Naive thymus-derived CD4-positive, alpha-beta T cell (primary cell): ENCODE measurements at regions not wholly inside any gene's neighbourhood (a gene's known extent, or its start where the extent isn't known, plus 50 kb on each side); places are given as distances from the start of the nearest gene placed in this dataset.

ENCODE experiments used
- ATAC-seq: fragments of 150-1000 bp; cut with Tn5 transposase; 2 replicates; pipeline ENCODE4 v1.10.0; 2021; ENCODE audit warnings: mild to moderate bottlenecking, moderate library complexity
- CTCF ChIA-PET: fragments of 350-600 bp; sonication (Branson Sonifier 250); formaldehyde crosslinking; loops from one replicate; lab custom pipeline; 2021; ENCODE audit warnings: antibody characterized with exemption; lab: Charles Lee
- POLR2A ChIA-PET: fragments of 350-600 bp; sonication (Branson Sonifier 250); formaldehyde crosslinking; loops from one replicate; lab custom pipeline; 2021; ENCODE audit warnings: antibody characterized with exemption, inconsistent platforms; lab: Charles Lee
- DNase-seq, 9 donors: peaks; one replicate each; pipeline versions ENCODE4 v3.0.0 to v3.0.0-alpha.2; 2020 to 2022; ENCODE audit warnings: mixed read lengths in 1 of 9
- H3K27ac ChIP-seq: one replicate; pipeline ENCODE4 v1.7.0; 2013; ENCODE audit warnings: mild to moderate bottlenecking, low read depth, low read length, moderate library complexity
- H3K27me3 ChIP-seq, 2 donors: one replicate each; pipeline ENCODE4 v1.7.0; 2013; ENCODE audit warnings: low read length in 2 of 2, mild to moderate bottlenecking in 2 of 2, moderate library complexity in 2 of 2; ENCODE audit not compliant: control insufficient read depth in 2 of 2, insufficient read depth in 2 of 2
- H3K36me3 ChIP-seq, 3 experiments: 1 replicate in 2 of 3; 2 replicates in 1 of 3; pipeline ENCODE4 v1.7.0; 2013; ENCODE audit warnings: low read length in 3 of 3, mild to moderate bottlenecking in 3 of 3, moderate library complexity in 1 of 3; ENCODE audit not compliant: insufficient read depth in 3 of 3, control insufficient read depth in 2 of 3
- H3K4me1 ChIP-seq, 2 donors: one replicate each; pipeline ENCODE4 v1.7.0; 2013; ENCODE audit warnings: low read length in 2 of 2, mild to moderate bottlenecking in 2 of 2, moderate library complexity in 1 of 2; ENCODE audit not compliant: control insufficient read depth in 2 of 2, insufficient read depth in 2 of 2
- H3K4me3 ChIP-seq: 2 replicates; pipeline ENCODE4 v1.7.0; 2013; ENCODE audit warnings: mild to moderate bottlenecking, low read length
- H3K9me3 ChIP-seq, 3 experiments: 1 replicate in 2 of 3; 2 replicates in 1 of 3; pipeline ENCODE4 v1.7.0; 2013; ENCODE audit warnings: low read length in 3 of 3; ENCODE audit not compliant: control insufficient read depth in 2 of 3
- H3K27ac Mint-ChIP-seq, 9 donors: one replicate each; pipeline ENCODE4 v1.8.0; 2020 to 2022; ENCODE audit warnings: mixed read lengths in 9 of 9, mild to moderate bottlenecking in 8 of 9, moderate library complexity in 5 of 9, inconsistent platforms in 2 of 9
- H3K27me3 Mint-ChIP-seq, 5 donors: one replicate each; pipeline ENCODE4 v1.8.0; 2021 to 2022; ENCODE audit warnings: mixed read lengths in 5 of 5, mild to moderate bottlenecking in 1 of 5
- H3K36me3 Mint-ChIP-seq, 5 donors: one replicate each; pipeline ENCODE4 v1.8.0; 2020 to 2022; ENCODE audit warnings: mixed read lengths in 5 of 5, mild to moderate bottlenecking in 3 of 5, inconsistent platforms in 1 of 5
- H3K4me1 Mint-ChIP-seq, 7 donors: one replicate each; pipeline ENCODE4 v1.8.0; 2020 to 2022; ENCODE audit warnings: mixed read lengths in 7 of 7, mild to moderate bottlenecking in 3 of 7, inconsistent platforms in 1 of 7
- H3K4me3 Mint-ChIP-seq, 10 donors: one replicate each; pipeline ENCODE4 v1.8.0; 2020 to 2022; ENCODE audit warnings: mild to moderate bottlenecking in 10 of 10, mixed read lengths in 10 of 10, moderate library complexity in 6 of 10, inconsistent platforms in 2 of 10
- H3K9me3 Mint-ChIP-seq, 11 donors: one replicate each; pipeline ENCODE4 v1.8.0; 2020 to 2022; ENCODE audit warnings: mixed read lengths in 11 of 11, mild to moderate bottlenecking in 4 of 11, inconsistent platforms in 1 of 11, moderate library complexity in 1 of 11
- intact Hi-C, 2 donors: fragments of 100-400 bp; cut with micrococcal nuclease; formaldehyde crosslinking; loops; one replicate each; pipeline ENCODE4 v1.15.1; 2023

DNA sequence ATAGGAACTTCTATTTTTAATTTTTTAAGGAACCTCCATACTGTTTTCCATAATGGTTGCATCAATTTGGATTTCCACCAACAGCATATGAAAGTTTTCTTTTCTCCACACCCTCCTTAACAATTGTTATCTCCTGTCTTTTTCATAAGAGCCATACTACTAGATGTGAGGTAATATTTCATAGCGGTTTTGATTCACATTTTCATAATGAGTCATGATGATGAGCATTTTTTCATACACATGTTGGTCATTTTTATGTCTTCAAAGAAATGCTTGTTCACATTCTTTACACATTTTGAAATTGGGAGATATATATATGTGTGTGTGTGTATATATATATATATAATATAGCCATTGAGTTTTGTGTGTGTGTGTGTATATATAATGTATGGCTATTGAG is 420.3 kb upstream of the PCDH9 start:
- ChIA-PET CTCF (no interaction called here), POLR2A (no interaction called here)
- Histone ChIP-seq H3K4me1 (no peaks in the 10 kb centered on the region), H3K4me3 (no peak overlapping the region), H3K36me3 (no peaks in the 10 kb centered on the region), H3K27ac (no peak overlapping the region), H3K27me3 (no peaks in the 10 kb centered on the region), H3K9me3 (peaks cover 0 to 5% (median 0%) of the 10 kb centered on the region in 3 experiments)
- intact Hi-C loops = no loop called here
- Mint-ChIP-seq H3K4me3 (no peak overlapping the region), H3K27ac (no peak overlapping the region), H3K27me3 (no peaks in the 10 kb centered on the region), H3K9me3 (peaks cover 0 to 29% (median 4%) of the 10 kb centered on the region in 11 donors), H3K4me1 (no peaks in the 10 kb centered on the region), H3K36me3 (no peaks in the 10 kb centered on the region)
- ATAC-seq = no peak
- no peak for DNase-seq

DNA sequence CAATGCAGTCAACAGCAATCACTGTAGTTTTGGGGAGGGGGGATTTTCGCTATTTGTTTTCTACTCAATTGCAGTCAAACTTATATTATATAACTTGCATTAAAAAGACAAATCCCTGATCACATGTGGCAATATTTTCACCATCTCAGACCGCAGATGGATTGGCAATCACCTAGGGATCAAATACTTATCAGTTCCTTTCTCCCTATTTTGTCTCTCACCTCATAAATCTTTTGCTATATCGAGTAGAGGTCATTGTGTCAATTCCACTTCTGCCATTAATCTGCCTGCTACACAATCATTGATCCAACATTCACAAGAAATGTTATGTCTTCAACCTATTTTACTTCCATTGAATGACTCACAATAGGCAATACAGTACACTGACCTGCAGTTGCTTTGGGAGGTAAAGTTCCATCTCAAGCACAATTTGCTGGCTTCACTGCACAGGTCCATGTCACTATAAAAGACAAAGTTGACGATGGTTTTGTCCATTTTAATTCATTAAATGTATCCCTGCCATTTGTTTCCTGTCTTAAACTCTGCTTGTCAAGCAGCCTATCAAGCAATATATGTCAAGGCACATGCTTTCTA is 415.8 kb upstream of the PCDH9 start:
- H3K4me3 ChIP-seq = no peak overlapping the region
- DNase-seq (no peak), ATAC-seq (no peak)
- H3K4me1 ChIP-seq = no peaks in the 10 kb centered on the region
- peaks cover 0 to 5% (median 0%) of the 10 kb centered on the region in 3 experiments for H3K9me3 ChIP-seq
- no peak overlapping the region for H3K4me3 Mint-ChIP-seq
- intact Hi-C loops = no loop called here
- no peak overlapping the region for H3K27ac Mint-ChIP-seq
- H3K27ac ChIP-seq = no peak overlapping the region
- H3K9me3 Mint-ChIP-seq = peaks cover 0 to 32% (median 10%) of the 10 kb centered on the region in 11 donors
- CTCF ChIA-PET = no interaction called here
- H3K4me1 Mint-ChIP-seq = peaks cover 0 to 2% (median 0%) of the 10 kb centered on the region in 7 donors
- H3K27me3 ChIP-seq = no peaks in the 10 kb centered on the region
- no peaks in the 10 kb centered on the region for H3K27me3 Mint-ChIP-seq
- H3K36me3 Mint-ChIP-seq = no peaks in the 10 kb centered on the region
- no peaks in the 10 kb centered on the region for H3K36me3 ChIP-seq
- POLR2A ChIA-PET = no interaction called here

DNA sequence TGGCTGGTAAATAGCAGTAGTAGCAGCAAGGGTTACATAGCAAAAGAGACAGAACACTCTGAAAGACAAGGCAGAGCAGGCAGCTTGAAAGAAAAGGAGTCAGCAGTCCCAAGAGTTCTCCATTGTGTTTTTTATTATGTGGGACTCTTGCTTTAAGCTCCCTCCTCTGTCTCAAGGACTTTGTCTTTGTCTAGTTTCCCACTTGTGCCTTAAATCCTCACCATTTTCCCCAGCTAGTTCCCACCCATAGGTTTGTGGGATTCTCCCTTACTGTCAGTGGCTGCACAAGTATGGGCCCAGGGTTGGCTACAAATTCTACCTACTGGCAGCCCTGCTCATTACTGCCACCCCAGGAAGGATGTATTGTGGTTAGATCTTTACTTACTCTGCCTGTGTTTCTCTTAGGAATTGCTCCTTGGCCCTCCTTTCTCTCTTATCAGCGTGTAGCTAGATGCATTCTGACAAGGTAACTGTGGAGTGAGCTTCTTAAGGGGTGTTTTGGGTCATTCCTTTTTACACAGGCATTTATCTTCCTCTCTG is 413.4 kb upstream of the PCDH9 start:
- Mint-ChIP-seq H3K4me1 (peaks cover 0 to 2% (median 0%) of the 10 kb centered on the region in 7 donors), H3K4me3 (no peak overlapping the region), H3K27me3 (no peaks in the 10 kb centered on the region), H3K9me3 (peaks cover 0 to 33% (median 15%) of the 10 kb centered on the region in 11 donors), H3K36me3 (no peaks in the 10 kb centered on the region), H3K27ac (no peak overlapping the region)
- POLR2A ChIA-PET = no interaction called here
- Histone ChIP-seq H3K4me3 (no peak overlapping the region), H3K27me3 (no peaks in the 10 kb centered on the region), H3K27ac (no peak overlapping the region), H3K4me1 (no peaks in the 10 kb centered on the region), H3K9me3 (peaks cover 0 to 5% (median 0%) of the 10 kb centered on the region in 3 experiments), H3K36me3 (no peaks in the 10 kb centered on the region)
- DNase-seq (no peak), ATAC-seq (no peak)
- CTCF ChIA-PET = no interaction called here
- intact Hi-C loops = no loop called here

DNA sequence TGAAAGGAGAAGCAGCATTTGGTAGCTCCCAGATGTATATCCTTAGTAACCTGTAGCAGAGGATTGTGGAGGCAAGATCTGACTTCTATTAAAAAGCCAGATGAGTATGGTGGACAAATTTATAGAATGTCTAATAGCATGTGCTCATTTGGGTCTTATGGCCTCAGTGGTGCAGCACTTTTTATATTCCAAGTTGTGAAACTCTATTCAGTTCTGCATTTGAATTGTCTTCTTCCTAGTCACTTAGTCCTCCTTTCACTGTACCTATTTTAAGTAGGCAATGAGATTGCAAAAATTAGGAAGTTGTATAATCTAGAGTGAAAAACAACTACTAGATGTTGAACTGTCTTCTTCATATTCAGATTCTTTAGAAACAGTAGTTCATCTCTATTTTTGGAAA is 412.5 kb upstream of the PCDH9 start:
- peaks cover 0 to 5% (median 0%) of the 10 kb centered on the region in 3 experiments for H3K9me3 ChIP-seq
- H3K4me3 ChIP-seq = no peak overlapping the region
- no peak overlapping the region for H3K27ac Mint-ChIP-seq
- no peaks in the 10 kb centered on the region for H3K27me3 Mint-ChIP-seq
- POLR2A ChIA-PET = no interaction called here
- CTCF ChIA-PET = no interaction called here
- ATAC-seq = peak; percentile 20
- DNase-seq = no peak
- no peak overlapping the region for H3K27ac ChIP-seq
- H3K4me1 Mint-ChIP-seq = peaks cover 0 to 2% (median 0%) of the 10 kb centered on the region in 7 donors
- no peaks in the 10 kb centered on the region for H3K36me3 Mint-ChIP-seq
- H3K27me3 ChIP-seq = no peaks in the 10 kb centered on the region
- H3K9me3 Mint-ChIP-seq = peaks cover 0 to 33% (median 15%) of the 10 kb centered on the region in 11 donors
- H3K4me1 ChIP-seq = no peaks in the 10 kb centered on the region
- intact Hi-C loops = no loop called here
- no peak overlapping the region for H3K4me3 Mint-ChIP-seq
- H3K36me3 ChIP-seq = no peaks in the 10 kb centered on the region

DNA sequence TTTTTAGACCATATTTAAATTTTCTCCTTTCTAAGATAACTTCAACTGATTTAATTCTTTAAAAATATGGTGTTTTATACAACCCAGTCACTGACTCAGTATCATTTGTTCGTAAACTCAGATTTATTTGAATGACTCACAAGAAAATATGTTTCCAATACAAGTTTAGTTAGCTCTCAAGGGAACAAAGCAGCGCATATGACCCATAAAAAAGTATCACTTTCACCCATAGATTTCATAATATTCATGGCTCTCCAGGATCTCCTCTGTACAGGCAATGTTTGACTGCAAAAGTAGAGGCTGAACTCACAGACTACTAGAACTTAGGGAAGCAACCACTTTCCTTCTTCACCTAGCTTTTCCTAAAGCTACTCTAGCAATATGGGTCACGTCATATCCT is 405.6 kb upstream of the PCDH9 start:
- ChIA-PET CTCF (interaction anchor here (0.7 kb wide), 1 partner anchor 427 kb away, joined by 5 read pairs; no protein-coding TSS in a partner anchor), POLR2A (no interaction called here)
- Mint-ChIP-seq H3K27me3 (no peaks in the 10 kb centered on the region), H3K4me1 (no peaks in the 10 kb centered on the region), H3K27ac (no peak overlapping the region), H3K4me3 (no peak overlapping the region), H3K36me3 (no peaks in the 10 kb centered on the region), H3K9me3 (peaks cover 0 to 14% (median 7%) of the 10 kb centered on the region in 11 donors)
- no peaks in the 10 kb centered on the region for H3K4me1 ChIP-seq
- intact Hi-C loops = no loop called here
- ATAC-seq = no peak
- no peaks in the 10 kb centered on the region for H3K27me3 ChIP-seq
- no peaks in the 10 kb centered on the region for H3K36me3 ChIP-seq
- H3K4me3 ChIP-seq = no peak overlapping the region
- H3K27ac ChIP-seq = no peak overlapping the region
- no peak for DNase-seq
- H3K9me3 ChIP-seq = no peaks in the 10 kb centered on the region

DNA sequence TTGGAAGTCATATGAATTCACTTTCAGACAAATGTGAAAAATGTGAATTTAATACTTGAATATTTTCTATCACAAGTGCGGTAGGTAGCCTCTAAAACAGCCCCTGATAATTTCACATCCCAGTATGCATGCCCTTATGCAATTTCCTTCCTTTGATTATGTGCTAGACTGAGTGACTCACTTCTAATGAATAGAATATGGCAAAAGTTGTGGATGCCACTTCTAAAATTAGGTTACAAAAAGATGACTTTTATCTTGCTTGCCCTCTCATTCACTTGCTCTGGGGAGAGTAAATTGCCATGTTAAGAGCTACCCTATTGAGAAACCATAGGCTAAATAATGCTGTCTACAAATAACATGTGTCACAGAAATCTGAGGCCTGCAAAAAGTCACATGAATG is 402.5 kb upstream of the PCDH9 start:
- H3K9me3 Mint-ChIP-seq = peaks cover 0 to 10% (median 4%) of the 10 kb centered on the region in 11 donors
- H3K27me3 ChIP-seq = no peaks in the 10 kb centered on the region
- no peak overlapping the region for H3K27ac Mint-ChIP-seq
- ChIA-PET CTCF (no interaction called here), POLR2A (no interaction called here)
- DNase-seq (no peak), ATAC-seq (no peak)
- H3K4me3 ChIP-seq = no peak overlapping the region
- no peaks in the 10 kb centered on the region for H3K4me1 ChIP-seq
- H3K27me3 Mint-ChIP-seq = no peaks in the 10 kb centered on the region
- no peak overlapping the region for H3K4me3 Mint-ChIP-seq
- H3K9me3 ChIP-seq = no peaks in the 10 kb centered on the region
- intact Hi-C loops = no loop called here
- no peaks in the 10 kb centered on the region for H3K36me3 Mint-ChIP-seq
- no peaks in the 10 kb centered on the region for H3K4me1 Mint-ChIP-seq
- no peak overlapping the region for H3K27ac ChIP-seq
- H3K36me3 ChIP-seq = no peaks in the 10 kb centered on the region

DNA sequence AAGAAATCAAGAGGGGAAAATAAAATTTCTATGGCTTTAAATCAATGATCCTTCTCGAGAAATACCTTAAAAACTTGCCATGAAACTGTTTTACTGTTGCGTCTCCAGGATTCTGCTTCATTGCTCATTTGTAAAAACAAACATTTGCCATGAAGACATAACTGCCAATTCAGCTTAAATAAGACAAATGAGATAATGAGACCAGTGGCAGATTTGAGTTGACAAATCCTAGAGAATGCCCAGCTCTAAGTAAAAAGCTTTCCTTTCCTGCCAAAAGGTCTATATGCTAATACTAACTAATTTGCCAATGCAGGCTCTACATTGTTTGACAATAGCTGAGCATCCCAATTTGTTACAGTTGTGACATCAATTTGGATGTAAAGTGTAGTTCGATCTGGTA is 400.5 kb upstream of the PCDH9 start:
- Histone ChIP-seq H3K27me3 (no peaks in the 10 kb centered on the region), H3K4me1 (no peaks in the 10 kb centered on the region), H3K4me3 (no peak overlapping the region), H3K36me3 (no peaks in the 10 kb centered on the region), H3K9me3 (no peaks in the 10 kb centered on the region), H3K27ac (no peak overlapping the region)
- ChIA-PET CTCF (no interaction called here), POLR2A (no interaction called here)
- H3K4me1 Mint-ChIP-seq = no peaks in the 10 kb centered on the region
- ATAC-seq = no peak
- no peak overlapping the region for H3K4me3 Mint-ChIP-seq
- no peaks in the 10 kb centered on the region for H3K36me3 Mint-ChIP-seq
- no peak overlapping the region for H3K27ac Mint-ChIP-seq
- H3K27me3 Mint-ChIP-seq = no peaks in the 10 kb centered on the region
- DNase-seq = no peak
- peaks cover 0 to 18% (median 5%) of the 10 kb centered on the region in 11 donors for H3K9me3 Mint-ChIP-seq
- intact Hi-C loops = no loop called here
